IMR-90 (cell line): ENCODE measurements at regions not wholly inside any gene's neighbourhood (a gene's known extent, or its start where the extent isn't known, plus 50 kb on each side); places are given as distances from the start of the nearest gene placed in this dataset.

Experiments used
- ATAC-seq: fragments of 200-7000 bp; cut with Tn5 transposase; 2 replicates; pipeline ENCODE4 v1.9.1; 2020; ENCODE audit warnings: low read depth, mild to moderate bottlenecking, moderate library complexity
- BruUV-seq: library from RNA; stranded (reverse); fragments of 400-500 nt; replicated peaks from 2 replicates; lab custom pipeline; 2021; lab: Mats Ljungman, UMichigan
- CTCF ChIA-PET: fragments of 300-600 bp; formaldehyde crosslinking; extraction: SDS; loops from one replicate; lab custom pipeline; 2021; ENCODE audit warnings: antibody characterized with exemption; lab: Yijun Ruan, JAX
- POLR2A ChIA-PET: fragments of 300-600 bp; sonication (Branson Sonifier 250); formaldehyde crosslinking; loops from one replicate; lab custom pipeline; 2022; ENCODE audit warnings: antibody characterized with exemption; ENCODE audit not compliant: unreplicated experiment; lab: Charles Lee
- DNase-seq: peaks from one replicate; pipeline ENCODE4 v3.0.0; 2013
- H2AFZ ChIP-seq: replicated peaks from 2 replicates; pipeline ENCODE3; 2013; ENCODE audit warnings: low read length, mild to moderate bottlenecking; ENCODE audit not compliant: poor library complexity
- H2AK5ac ChIP-seq: 2 replicates; pipeline ENCODE4 v1.6.1; 2013; ENCODE audit warnings: low read depth, low read length, inconsistent platforms
- H2AK9ac ChIP-seq: replicated peaks from 2 replicates; pipeline ENCODE3; 2013; ENCODE audit warnings: mild to moderate bottlenecking, low read depth, low read length, moderate library complexity; ENCODE audit not compliant: poor library complexity
- H2BK120ac ChIP-seq: 2 replicates; pipeline ENCODE4 v1.6.1; 2013; ENCODE audit warnings: low read depth, low read length, inconsistent platforms
- H2BK15ac ChIP-seq: 3 replicates; pipeline ENCODE4 v1.6.1; 2013; ENCODE audit warnings: low read depth, low read length, inconsistent platforms
- H2BK20ac ChIP-seq: 2 replicates; pipeline ENCODE4 v1.6.1; 2013; ENCODE audit warnings: low read depth, mild to moderate bottlenecking, inconsistent platforms, low read length, moderate library complexity
- H2BK5ac ChIP-seq: 2 replicates; pipeline ENCODE4 v1.6.1; 2013; ENCODE audit warnings: mild to moderate bottlenecking, low read depth, low read length, inconsistent platforms; ENCODE audit not compliant: poor library complexity, severe bottlenecking
- H3K14ac ChIP-seq: replicated peaks from 2 replicates; pipeline ENCODE4 v1.6.1; 2013; ENCODE audit warnings: low read depth, low read length, inconsistent platforms
- H3K18ac ChIP-seq: 2 replicates; pipeline ENCODE4 v1.6.1; 2013; ENCODE audit warnings: low read depth, low read length, control low read depth
- H3K23ac ChIP-seq: 2 replicates; pipeline ENCODE4 v1.6.1; 2013; ENCODE audit warnings: low read depth, low read length, inconsistent platforms
- H3K27ac ChIP-seq: 2 replicates; pipeline ENCODE4 v1.5.1; 2013; ENCODE audit warnings: mild to moderate bottlenecking, control low read depth, low read length; ENCODE audit not compliant: insufficient read depth
- H3K27me3 ChIP-seq: 2 replicates; pipeline ENCODE4 v1.6.1; 2013; ENCODE audit warnings: low read length; ENCODE audit not compliant: control insufficient read depth, insufficient read depth
- H3K36me3 ChIP-seq: 2 replicates; pipeline ENCODE4 v1.6.1; 2013; ENCODE audit warnings: low read length, mixed read lengths; ENCODE audit not compliant: control insufficient read depth, insufficient read depth
- H3K4ac ChIP-seq: 2 replicates; pipeline ENCODE4 v1.6.1; 2013; ENCODE audit warnings: low read depth, low read length, inconsistent platforms
- H3K4me1 ChIP-seq: 2 replicates; pipeline ENCODE4 v1.6.1; 2013; ENCODE audit warnings: low read length, mixed read lengths; ENCODE audit not compliant: control insufficient read depth, insufficient read depth
- H3K4me2 ChIP-seq: 2 replicates; pipeline ENCODE4 v1.6.1; 2013; ENCODE audit warnings: low read depth, mild to moderate bottlenecking, control low read depth, low read length, moderate library complexity
- H3K4me3 ChIP-seq: 2 replicates; pipeline ENCODE4 v1.5.1; 2013; ENCODE audit warnings: low read depth, mild to moderate bottlenecking, control low read depth, low read length, moderate library complexity; ENCODE audit not compliant: insufficient read depth
- H3K56ac ChIP-seq: 2 replicates; pipeline ENCODE4 v1.6.1; 2013; ENCODE audit warnings: low read length, inconsistent platforms; ENCODE audit not compliant: insufficient read depth; ENCODE audit errors: extremely low read depth
- H3K79me1 ChIP-seq, 2 experiments: 2 replicates each; pipeline ENCODE4 v1.6.1; 2013; ENCODE audit warnings: low read length in 2 of 2, inconsistent platforms in 1 of 2, low read depth in 1 of 2
- H3K9ac ChIP-seq: 2 replicates; pipeline ENCODE4 v1.6.1; 2013; ENCODE audit warnings: low read depth, low read length, control low read depth
- H3K9me1 ChIP-seq: 2 replicates; pipeline ENCODE4 v1.6.1; 2013; ENCODE audit warnings: low read length, inconsistent platforms; ENCODE audit not compliant: insufficient read depth
- H3K9me3 ChIP-seq: 2 replicates; pipeline ENCODE4 v1.6.1; 2013; ENCODE audit warnings: low read length; ENCODE audit not compliant: control insufficient read depth, insufficient read depth
- H4K20me1 ChIP-seq: 2 replicates; pipeline ENCODE4 v1.6.1; 2013; ENCODE audit warnings: low read length, inconsistent platforms; ENCODE audit not compliant: insufficient read depth
- H4K5ac ChIP-seq: 2 replicates; pipeline ENCODE4 v1.6.1; 2013; ENCODE audit warnings: mild to moderate bottlenecking, low read depth, low read length, control low read depth
- H4K8ac ChIP-seq, 2 experiments: 2 replicates each; pipeline ENCODE4 v1.6.1; 2013; ENCODE audit warnings: low read depth in 2 of 2, low read length in 2 of 2, control low read depth in 1 of 2, inconsistent platforms in 1 of 2
- H4K91ac ChIP-seq: 2 replicates; pipeline ENCODE4 v1.6.1; 2013; ENCODE audit warnings: low read depth, low read length, inconsistent platforms; ENCODE audit not compliant: insufficient read depth
- MAFK ChIP-seq: IDR thresholded peaks from 2 replicates; pipeline ENCODE4 v1.6.1; 2012; ENCODE audit warnings: low read depth, low read length, improper control_type of control experiment
- MAZ ChIP-seq: IDR thresholded peaks from 2 replicates; pipeline ENCODE4 v1.6.1; 2012; ENCODE audit warnings: low read depth, mild to moderate bottlenecking, low read length, improper control_type of control experiment, moderate library complexity, borderline replicate concordance
- dilution Hi-C: fragments of 300-500 bp; cut with HindIII; formaldehyde crosslinking; loops from one replicate; pipeline ENCODE4 v1.14.3; 2018; ENCODE audit warnings: low sequenced_read_pairs; ENCODE audit not compliant: unreplicated experiment
- in situ Hi-C: fragments of 300-500 bp; cut with MboI; formaldehyde crosslinking; loops from 3 replicates; pipeline ENCODE4 v1.14.3; 2019; ENCODE audit warnings: low sequenced_read_pairs, inconsistent platforms, mixed read lengths
- intact Hi-C: fragments of 100-400 bp; cut with micrococcal nuclease; formaldehyde crosslinking; loops from 2 replicates; pipeline ENCODE4 v1.10.0; 2022

GRCh38 chr16:59558679-59559078 lies 824.6 kb upstream of the GOT2 start:
- CTCF ChIA-PET, result interaction anchor here (0.6 to 1.2 kb wide), 2 partner anchors 11 to 60 kb away, joined by 3 to 4 read pairs; no protein-coding TSS in a partner anchor
- no peak overlapping the region for H2AK9ac ChIP-seq
- no peak overlapping the region for H2AK5ac ChIP-seq
- H2BK5ac ChIP-seq, result no peak overlapping the region
- H3K4ac ChIP-seq, result no peak overlapping the region
- H4K20me1 ChIP-seq, result no peaks in the 10 kb centered on the region
- H3K56ac ChIP-seq, result no peak overlapping the region
- no peak overlapping the region for H3K18ac ChIP-seq
- H3K9me3 ChIP-seq, result no peaks in the 10 kb centered on the region
- no peak overlapping the region for H2AFZ ChIP-seq
- TF ChIP-seq MAFK, result peak; percentile 88
- no peak for TF ChIP-seq MAZ
- no peaks in the 10 kb centered on the region for H3K9me1 ChIP-seq
- no peaks in the 10 kb centered on the region for H3K79me1 ChIP-seq
- POLR2A ChIA-PET, result no interaction called here
- intact Hi-C loops, result no loop called here
- H3K4me3 ChIP-seq, result no peak overlapping the region
- ATAC-seq (no peak), DNase-seq (no peak)
- no peak overlapping the region for H3K4me2 ChIP-seq
- H2BK120ac ChIP-seq, result no peak overlapping the region
- no peak overlapping the region for H4K8ac ChIP-seq
- no peak overlapping the region for H4K91ac ChIP-seq
- no peak overlapping the region for H3K23ac ChIP-seq
- no peak overlapping the region for H2BK20ac ChIP-seq
- no peak overlapping the region for H4K5ac ChIP-seq
- dilution Hi-C loops, result no loop called here
- no peaks in the 10 kb centered on the region for H3K4me1 ChIP-seq
- H2BK15ac ChIP-seq, result no peak overlapping the region
- H3K14ac ChIP-seq, result no peak overlapping the region
- no peak overlapping the region for H3K27ac ChIP-seq
- no TSS peak for BruUV-seq
- in situ Hi-C loops, result no loop called here
- H3K36me3 ChIP-seq, result no peaks in the 10 kb centered on the region
- H3K9ac ChIP-seq, result no peak overlapping the region
- no peaks in the 10 kb centered on the region for H3K27me3 ChIP-seq
